GM12865 (cell line): ENCODE measurements at regions not wholly inside any gene's neighbourhood (a gene's known extent, or its start where the extent isn't known, plus 50 kb on each side); places are given as distances from the start of the nearest gene placed in this dataset.

Source experiments
- DNase-seq: peaks from one replicate; pipeline ENCODE4 v3.0.0; 2010; ENCODE audit warnings: low read depth
- H3K4me3 ChIP-seq: 2 replicates; pipeline ENCODE4 v1.5.1; 2011; ENCODE audit warnings: mild to moderate bottlenecking, low read depth, low read length, control low read depth
- CTCF ChIP-seq: IDR thresholded peaks from 2 replicates; pipeline ENCODE4 v1.5.1; 2011; ENCODE audit warnings: low read length, control low read depth, low read depth, inconsistent platforms; ENCODE audit not compliant: insufficient read depth; ENCODE audit errors: missing control alignments

- H3K4me3 ChIP-seq: no peak overlapping the region
- no peak for TF ChIP-seq CTCF
- no peak for DNase-seq
These were observed 419.5 kb downstream of the MFSD1 start for GRCh38 chr3:159221335-159221734.

GRCh38 chr3:159229116-159229680 is 427.3 kb downstream of the MFSD1 start:
- TF ChIP-seq CTCF: no peak
- DNase-seq: no peak
- H3K4me3 ChIP-seq: no peak overlapping the region

- no peak overlapping the region for H3K4me3 ChIP-seq
- DNase-seq: no peak
- TF ChIP-seq CTCF: no peak
These were observed 431.1 kb downstream of the MFSD1 start for GRCh38 chr3:159232966-159233365.

- no peak for DNase-seq
- H3K4me3 ChIP-seq: no peak overlapping the region
- TF ChIP-seq CTCF: no peak
These were observed 431.9 kb downstream of the MFSD1 start for GRCh38 chr3:159233734-159234133.

- no peak for DNase-seq
- H3K4me3 ChIP-seq: no peak overlapping the region
- no peak for TF ChIP-seq CTCF
These were observed 432.5 kb downstream of the MFSD1 start for GRCh38 chr3:159234306-159234705.

GRCh38 chr3:159236321-159236720 is 434.5 kb downstream of the MFSD1 start:
- no peak for DNase-seq
- no peak for TF ChIP-seq CTCF
- no peak overlapping the region for H3K4me3 ChIP-seq

GRCh38 chr3:159237226-159237625 is 435.4 kb downstream of the MFSD1 start:
- TF ChIP-seq CTCF: no peak
- DNase-seq: no peak
- no peak overlapping the region for H3K4me3 ChIP-seq
